WTC11 (cell line): ENCODE measurements at regions not wholly inside any gene's neighbourhood (a gene's known extent, or its start where the extent isn't known, plus 50 kb on each side); places are given as distances from the start of the nearest gene placed in this dataset.

Experiments used
- ATAC-seq: fragments of 200-7000 bp; cut with Tn5 transposase; 2 replicates; pipeline ENCODE4 v1.10.0; 2021; ENCODE audit warnings: mild to moderate bottlenecking, moderate library complexity
- CTCF ChIA-PET: fragments of 300-600 bp; sonication (Branson Sonifier 250); formaldehyde crosslinking; loops from one replicate; lab custom pipeline; 2021; ENCODE audit warnings: antibody characterized with exemption; lab: Charles Lee
- POLR2A ChIA-PET: fragments of 350-600 bp; sonication (Branson Sonifier 250); formaldehyde crosslinking; loops from one replicate; lab custom pipeline; 2021; ENCODE audit warnings: antibody characterized with exemption; lab: Charles Lee
- DNase-seq: peaks from one replicate; pipeline ENCODE4 v3.0.0; 2021; ENCODE audit warnings: low spot score
- H3K27ac Mint-ChIP-seq: 2 replicates; pipeline ENCODE4 v1.8.0; 2021; ENCODE audit warnings: mixed read lengths
- H3K27me3 Mint-ChIP-seq: 2 replicates; pipeline ENCODE4 v1.8.0; 2021; ENCODE audit warnings: low read depth, mild to moderate bottlenecking, moderate library complexity, mixed read lengths
- H3K36me3 Mint-ChIP-seq: 2 replicates; pipeline ENCODE4 v1.8.0; 2021; ENCODE audit warnings: mixed read lengths
- H3K4me1 Mint-ChIP-seq: 2 replicates; pipeline ENCODE4 v1.8.0; 2022; ENCODE audit warnings: mixed read lengths
- H3K4me3 Mint-ChIP-seq: 2 replicates; pipeline ENCODE4 v1.8.0; 2021; ENCODE audit warnings: mild to moderate bottlenecking, moderate library complexity, mixed read lengths
- H3K9me3 Mint-ChIP-seq: 2 replicates; pipeline ENCODE4 v1.8.0; 2021; ENCODE audit warnings: mixed read lengths
- ATF1 ChIP-seq: sonication (generic); formaldehyde crosslinking; IDR thresholded peaks from 2 replicates; pipeline ENCODE4 v1.8.1; 2023; ENCODE audit warnings: mild to moderate bottlenecking, moderate library complexity, missing genetic modification reagents
- CBFB ChIP-seq: sonication (generic); formaldehyde crosslinking; IDR thresholded peaks from 2 replicates; pipeline ENCODE4 v1.8.1; 2022; ENCODE audit warnings: mild to moderate bottlenecking, low read depth, missing genetic modification reagents
- ERG ChIP-seq: fragments of 250-450 bp; sonication (Bioruptor Pico); IDR thresholded peaks from 2 replicates; pipeline ENCODE4 v1.8.0; 2021; ENCODE audit warnings: mild to moderate bottlenecking
- ESRRA ChIP-seq: sonication (generic); formaldehyde crosslinking; IDR thresholded peaks from 2 replicates; pipeline ENCODE4 v1.8.1; 2022; ENCODE audit warnings: mild to moderate bottlenecking, missing genetic modification reagents, borderline replicate concordance
- FOXP4 ChIP-seq: sonication (generic); formaldehyde crosslinking; IDR thresholded peaks from 2 replicates; pipeline ENCODE4 v1.8.0; 2022; ENCODE audit warnings: mild to moderate bottlenecking, missing genetic modification reagents
- HMGA2 ChIP-seq: fragments of 250-450 bp; sonication (Bioruptor Pico); IDR thresholded peaks from 2 replicates; pipeline ENCODE4 v1.4.0; 2021; ENCODE audit warnings: mild to moderate bottlenecking, moderate library complexity
- IRF2 ChIP-seq: sonication (generic); formaldehyde crosslinking; IDR thresholded peaks from 2 replicates; pipeline ENCODE4 v1.8.0; 2022; ENCODE audit warnings: low read depth, missing genetic modification reagents, borderline replicate concordance
- JAZF1 ChIP-seq: fragments of 250-450 bp; sonication (Bioruptor Pico); IDR thresholded peaks from 2 replicates; pipeline ENCODE4 v1.9.0; 2021; ENCODE audit warnings: moderate library complexity, mild to moderate bottlenecking, inconsistent platforms
- MYBL2 ChIP-seq: sonication (generic); formaldehyde crosslinking; IDR thresholded peaks from 2 replicates; pipeline ENCODE4 v1.8.1; 2023; ENCODE audit warnings: mild to moderate bottlenecking, moderate library complexity, missing genetic modification reagents
- NFE2L1 ChIP-seq: sonication (generic); formaldehyde crosslinking; IDR thresholded peaks from 2 replicates; pipeline ENCODE4 v1.8.1; 2023; ENCODE audit warnings: missing genetic modification reagents
- NFYB ChIP-seq: sonication (generic); formaldehyde crosslinking; conservative IDR thresholded peaks from 2 replicates; pipeline ENCODE4 v1.8.0; 2022; ENCODE audit warnings: low read depth, missing genetic modification reagents
- NR1H2 ChIP-seq: sonication (generic); formaldehyde crosslinking; IDR thresholded peaks from 2 replicates; pipeline ENCODE4 v1.9.0; 2021; ENCODE audit warnings: mild to moderate bottlenecking, moderate library complexity, missing genetic modification reagents
- OVOL2 ChIP-seq: fragments of 250-450 bp; sonication (Bioruptor Pico); IDR thresholded peaks from 2 replicates; pipeline ENCODE4 v1.9.0; 2021; ENCODE audit warnings: mild to moderate bottlenecking, borderline replicate concordance
- SMAD3 ChIP-seq: sonication (generic); formaldehyde crosslinking; IDR thresholded peaks from 2 replicates; pipeline ENCODE4 v1.8.0; 2022; ENCODE audit warnings: missing genetic modification reagents, mild to moderate bottlenecking, borderline replicate concordance
- SMAD4 ChIP-seq: sonication (generic); formaldehyde crosslinking; IDR thresholded peaks from 2 replicates; pipeline ENCODE4 v1.8.0; 2022; ENCODE audit warnings: mild to moderate bottlenecking, missing genetic modification reagents
- TEAD1 ChIP-seq: sonication (generic); formaldehyde crosslinking; IDR thresholded peaks from 2 replicates; pipeline ENCODE4 v1.8.0; 2022; ENCODE audit warnings: mild to moderate bottlenecking, missing genetic modification reagents
- USF1 ChIP-seq: sonication (generic); formaldehyde crosslinking; IDR thresholded peaks from 2 replicates; pipeline ENCODE4 v1.8.0; 2022; ENCODE audit warnings: mild to moderate bottlenecking, missing genetic modification reagents
- ZNF416 ChIP-seq: fragments of 250-450 bp; sonication (Bioruptor Pico); IDR thresholded peaks from 2 replicates; pipeline ENCODE4 v1.9.0; 2021; ENCODE audit warnings: mild to moderate bottlenecking, inconsistent platforms
- ZNF423 ChIP-seq: fragments of 250-450 bp; sonication (Bioruptor Pico); IDR thresholded peaks from 2 replicates; pipeline ENCODE4 v2.1.2; 2022; ENCODE audit warnings: mild to moderate bottlenecking, moderate library complexity
- ZNF671 ChIP-seq: fragments of 250-450 bp; sonication (Bioruptor Pico); IDR thresholded peaks from 2 replicates; pipeline ENCODE4 v1.8.0; 2021; ENCODE audit warnings: mild to moderate bottlenecking
- TF ChIP-seq, protein P1 (sequence below): fragments of 250-450 bp; sonication (Bioruptor Pico); IDR thresholded peaks from 2 replicates; pipeline ENCODE4 v1.9.0; 2021; ENCODE audit warnings: mild to moderate bottlenecking
- TF ChIP-seq, protein P2 (sequence below): sonication (generic); formaldehyde crosslinking; IDR thresholded peaks from 2 replicates; pipeline ENCODE4 v1.8.0; 2022; ENCODE audit warnings: mild to moderate bottlenecking, missing genetic modification reagents
- TF ChIP-seq, protein P3 (sequence below): sonication (generic); formaldehyde crosslinking; IDR thresholded peaks from 2 replicates; pipeline ENCODE4 v1.8.0; 2022; ENCODE audit warnings: mild to moderate bottlenecking, missing genetic modification reagents
- TF ChIP-seq, protein P4 (sequence below): fragments of 250-450 bp; sonication (Bioruptor Pico); IDR thresholded peaks from 2 replicates; pipeline ENCODE4 v1.9.0; 2021; ENCODE audit warnings: mild to moderate bottlenecking

- Mint-ChIP-seq H3K27me3 (peaks cover 4% of the 10 kb centered on the region; the same call in 1 of the 2 replicates), H3K9me3 (0 out of 2 replicates have a peak, but pooled peaks cover 3% of the 10 kb centered on the region), H3K36me3 (no peaks in the 10 kb centered on the region), H3K4me1 (peaks cover 49% of the 10 kb centered on the region), H3K4me3 (no peak overlapping the region), H3K27ac (no peak overlapping the region)
- ATAC-seq (no peak), DNase-seq (no peak)
- ChIA-PET POLR2A (interaction anchor here (0.7 kb wide), 1 partner anchor 481 kb away, joined by 3 read pairs; no protein-coding TSS in a partner anchor), CTCF (no interaction called here)
- no peak for TF ChIP-seq OVOL2 (CRISPR knock-in tag)
- TF ChIP-seq ESRRA: no peak
- TF ChIP-seq SMAD3 (CRISPR knock-in tag): no peak
- TF ChIP-seq USF1 (CRISPR knock-in tag): no peak
- no peak for TF ChIP-seq ZNF416 (CRISPR knock-in tag)
- TF ChIP-seq, protein P1, sequence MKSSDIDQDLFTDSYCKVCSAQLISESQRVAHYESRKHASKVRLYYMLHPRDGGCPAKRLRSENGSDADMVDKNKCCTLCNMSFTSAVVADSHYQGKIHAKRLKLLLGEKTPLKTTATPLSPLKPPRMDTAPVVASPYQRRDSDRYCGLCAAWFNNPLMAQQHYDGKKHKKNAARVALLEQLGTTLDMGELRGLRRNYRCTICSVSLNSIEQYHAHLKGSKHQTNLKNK (CRISPR knock-in tag): no peak
- TF ChIP-seq, protein P2, sequence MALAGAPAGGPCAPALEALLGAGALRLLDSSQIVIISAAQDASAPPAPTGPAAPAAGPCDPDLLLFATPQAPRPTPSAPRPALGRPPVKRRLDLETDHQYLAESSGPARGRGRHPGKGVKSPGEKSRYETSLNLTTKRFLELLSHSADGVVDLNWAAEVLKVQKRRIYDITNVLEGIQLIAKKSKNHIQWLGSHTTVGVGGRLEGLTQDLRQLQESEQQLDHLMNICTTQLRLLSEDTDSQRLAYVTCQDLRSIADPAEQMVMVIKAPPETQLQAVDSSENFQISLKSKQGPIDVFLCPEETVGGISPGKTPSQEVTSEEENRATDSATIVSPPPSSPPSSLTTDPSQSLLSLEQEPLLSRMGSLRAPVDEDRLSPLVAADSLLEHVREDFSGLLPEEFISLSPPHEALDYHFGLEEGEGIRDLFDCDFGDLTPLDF (CRISPR knock-in tag): no peak
- no peak for TF ChIP-seq FOXP4 (CRISPR knock-in tag)
- no peak for TF ChIP-seq IRF2 (CRISPR knock-in tag)
Measured at GRCh38 chr1:216814576-216815259, 91.5 kb upstream of the ESRRG start.

GRCh38 chr1:216812966-216813365, 89.7 kb upstream of the ESRRG start:
- no peaks in the 10 kb centered on the region for H3K9me3 Mint-ChIP-seq
- H3K27me3 Mint-ChIP-seq: no peaks in the 10 kb centered on the region
- TF ChIP-seq TEAD1 (CRISPR knock-in tag) (no peak), ZNF423 (CRISPR knock-in tag) (no peak), NR1H2 (no peak), ERG (CRISPR knock-in tag) (no peak), JAZF1 (CRISPR knock-in tag) (no peak), ZNF671 (no peak), HMGA2 (CRISPR knock-in tag) (no peak), MYBL2 (CRISPR knock-in tag) (no peak), CBFB (CRISPR knock-in tag) (no peak), NFYB (no peak), ATF1 (CRISPR knock-in tag) (no peak), IRF2 (CRISPR knock-in tag) (no peak), SMAD4 (CRISPR knock-in tag) (no peak), NFE2L1 (CRISPR knock-in tag) (no peak)
- TF ChIP-seq, protein P3, sequence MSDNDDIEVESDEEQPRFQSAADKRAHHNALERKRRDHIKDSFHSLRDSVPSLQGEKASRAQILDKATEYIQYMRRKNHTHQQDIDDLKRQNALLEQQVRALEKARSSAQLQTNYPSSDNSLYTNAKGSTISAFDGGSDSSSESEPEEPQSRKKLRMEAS: no peak
- TF ChIP-seq, protein P4, sequence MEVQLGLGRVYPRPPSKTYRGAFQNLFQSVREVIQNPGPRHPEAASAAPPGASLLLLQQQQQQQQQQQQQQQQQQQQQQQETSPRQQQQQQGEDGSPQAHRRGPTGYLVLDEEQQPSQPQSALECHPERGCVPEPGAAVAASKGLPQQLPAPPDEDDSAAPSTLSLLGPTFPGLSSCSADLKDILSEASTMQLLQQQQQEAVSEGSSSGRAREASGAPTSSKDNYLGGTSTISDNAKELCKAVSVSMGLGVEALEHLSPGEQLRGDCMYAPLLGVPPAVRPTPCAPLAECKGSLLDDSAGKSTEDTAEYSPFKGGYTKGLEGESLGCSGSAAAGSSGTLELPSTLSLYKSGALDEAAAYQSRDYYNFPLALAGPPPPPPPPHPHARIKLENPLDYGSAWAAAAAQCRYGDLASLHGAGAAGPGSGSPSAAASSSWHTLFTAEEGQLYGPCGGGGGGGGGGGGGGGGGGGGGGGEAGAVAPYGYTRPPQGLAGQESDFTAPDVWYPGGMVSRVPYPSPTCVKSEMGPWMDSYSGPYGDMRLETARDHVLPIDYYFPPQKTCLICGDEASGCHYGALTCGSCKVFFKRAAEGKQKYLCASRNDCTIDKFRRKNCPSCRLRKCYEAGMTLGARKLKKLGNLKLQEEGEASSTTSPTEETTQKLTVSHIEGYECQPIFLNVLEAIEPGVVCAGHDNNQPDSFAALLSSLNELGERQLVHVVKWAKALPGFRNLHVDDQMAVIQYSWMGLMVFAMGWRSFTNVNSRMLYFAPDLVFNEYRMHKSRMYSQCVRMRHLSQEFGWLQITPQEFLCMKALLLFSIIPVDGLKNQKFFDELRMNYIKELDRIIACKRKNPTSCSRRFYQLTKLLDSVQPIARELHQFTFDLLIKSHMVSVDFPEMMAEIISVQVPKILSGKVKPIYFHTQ (CRISPR knock-in tag): no peak
- TF ChIP-seq, all 79 proteins: peak for 0
- ATAC-seq (no peak), DNase-seq (no peak)
- no peak overlapping the region for H3K4me3 Mint-ChIP-seq
- no peaks in the 10 kb centered on the region for H3K36me3 Mint-ChIP-seq
- peaks cover 37% of the 10 kb centered on the region for H3K4me1 Mint-ChIP-seq
- ChIA-PET POLR2A (no interaction called here), CTCF (interaction anchor here (1.0 kb wide), 1 partner anchor 18 kb away, joined by 3 read pairs; no protein-coding TSS in a partner anchor)
- no peak overlapping the region for H3K27ac Mint-ChIP-seq
